ENCODE measurements at regions not wholly inside any gene's neighbourhood (a gene's known extent, or its start where the extent isn't known, plus 50 kb on each side); places are given as distances from the start of the nearest gene placed in this dataset.
"Not testable (repeated sequence)": the region's sequence is repeated elsewhere in the genome, so short reads cannot be mapped to it uniquely, and the experiment has no call there.

- DNase-seq (ENCODE audit: low spot score) = no peak
Measured at GRCh38 chr10:36556468-36556867, 568.9 kb upstream of the ANKRD30A start.

DNA sequence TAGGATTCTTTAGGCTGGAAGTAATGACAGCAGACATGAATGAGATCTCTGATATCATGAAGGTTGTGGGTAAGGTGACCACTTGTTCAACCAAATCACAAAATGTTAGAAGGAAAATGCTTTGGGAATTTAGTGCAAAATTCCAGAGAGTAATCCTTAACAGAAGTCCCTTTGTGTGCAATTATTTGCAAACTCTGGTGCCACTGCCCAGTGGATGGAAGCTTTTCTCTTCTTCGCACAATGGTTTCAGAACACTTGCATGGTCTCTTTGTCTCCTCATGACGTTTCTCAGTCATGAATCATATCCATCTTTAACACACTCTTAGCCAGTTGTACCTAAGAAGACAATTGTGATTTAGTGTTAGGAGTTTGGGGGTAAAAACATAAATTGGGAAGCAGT, 570.4 kb upstream of the ANKRD30A start:
- no peak for DNase-seq (ENCODE audit: low spot score)

DNA sequence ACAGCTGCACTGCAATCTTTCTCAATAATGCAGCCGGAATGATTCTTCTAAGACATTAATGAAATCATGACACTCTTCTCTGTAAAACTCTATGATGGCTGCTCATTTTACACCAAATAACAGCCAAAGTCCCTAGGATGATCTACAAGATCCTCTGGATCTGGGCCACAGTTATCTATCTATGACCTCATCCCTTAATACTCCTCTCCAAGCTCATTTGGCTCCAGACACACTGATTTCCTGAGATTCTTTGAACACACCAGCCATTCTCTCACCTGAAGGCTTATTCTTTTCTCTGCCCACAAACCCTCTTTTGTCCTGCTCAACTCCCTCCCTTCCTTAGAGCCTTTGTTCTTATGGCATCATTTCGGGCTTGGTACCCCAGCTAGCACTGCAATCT, 577.4 kb upstream of the ANKRD30A start:
- DNase-seq (ENCODE audit: low spot score) = no peak

GRCh38 chr10:36542493-36542892, 582.9 kb upstream of the ANKRD30A start:
- peak; percentile 46 for DNase-seq (ENCODE audit: low spot score)

DNA sequence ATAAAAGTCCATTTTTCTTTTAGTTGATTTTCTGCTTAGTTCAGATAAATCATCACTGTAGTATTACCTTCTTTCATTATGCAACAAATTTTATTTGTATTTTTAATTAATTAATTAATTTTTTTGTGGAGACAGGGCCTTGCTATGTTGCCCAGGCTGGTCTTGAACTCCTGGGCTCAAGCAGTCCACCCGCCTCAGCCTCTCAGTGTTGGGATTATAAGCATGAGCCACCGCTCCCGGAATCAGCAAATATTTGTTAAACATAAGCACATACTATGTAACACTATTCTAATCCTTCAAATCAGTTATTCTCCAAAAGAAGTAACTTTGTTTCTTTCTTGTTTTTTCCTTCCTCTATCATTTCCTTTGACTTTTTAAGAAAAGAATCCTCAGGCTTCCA, 584.8 kb upstream of the ANKRD30A start:
- no peak for DNase-seq (ENCODE audit: low spot score)

- peak; percentile 85 for DNase-seq (ENCODE audit: low spot score)
Measured at GRCh38 chr10:36538953-36539586, 586.3 kb upstream of the ANKRD30A start.

DNA sequence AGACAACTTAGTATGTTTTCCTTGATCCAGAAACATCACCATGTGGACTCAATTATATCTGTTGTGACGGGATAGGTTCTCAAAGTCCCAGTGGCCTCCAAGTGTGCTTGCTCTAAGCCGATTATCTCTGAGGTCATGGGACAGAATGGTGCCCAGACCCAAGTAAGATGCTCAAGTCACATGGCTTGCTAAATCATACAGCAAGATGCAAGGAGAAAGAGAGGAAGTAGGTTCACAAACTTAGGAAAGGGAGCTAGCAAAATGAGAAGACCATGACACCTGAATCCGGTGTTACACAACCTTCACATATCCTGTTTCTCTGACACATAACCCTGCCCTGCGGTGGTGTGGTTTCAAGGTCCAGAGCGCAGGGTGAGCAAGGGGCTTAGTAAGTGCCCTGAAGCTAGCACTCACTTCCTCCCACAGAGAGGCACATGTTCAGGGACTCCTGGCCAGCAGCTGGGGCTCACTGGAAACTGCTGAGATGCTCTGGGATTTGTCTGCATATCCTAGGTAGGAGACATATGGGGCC, 590.9 kb upstream of the ANKRD30A start:
- DNase-seq (ENCODE audit: low spot score) = no peak

- no peak for DNase-seq (ENCODE audit: low spot score)
Measured at GRCh38 chr10:36533861-36534260, 591.5 kb upstream of the ANKRD30A start.

DNA sequence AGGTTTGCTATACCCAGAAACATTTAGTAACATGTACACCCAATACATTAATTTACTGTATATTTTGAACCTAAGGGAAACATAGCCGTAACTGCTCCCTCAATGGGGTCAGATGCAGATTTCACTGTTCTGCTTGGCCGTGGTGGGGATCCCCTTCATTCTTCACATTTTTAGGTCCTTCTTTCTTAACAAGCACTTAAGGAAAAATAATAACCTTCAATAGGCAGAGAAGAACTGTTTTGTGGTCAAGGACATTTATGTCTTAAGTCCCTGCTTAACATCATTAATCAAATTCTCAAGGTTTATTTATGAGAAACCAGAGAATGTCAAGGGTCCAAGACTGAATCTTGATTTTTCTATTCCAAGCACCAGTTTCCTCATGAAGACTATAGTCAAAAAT, 592.1 kb upstream of the ANKRD30A start:
- DNase-seq (ENCODE audit: low spot score) = no peak

DNA sequence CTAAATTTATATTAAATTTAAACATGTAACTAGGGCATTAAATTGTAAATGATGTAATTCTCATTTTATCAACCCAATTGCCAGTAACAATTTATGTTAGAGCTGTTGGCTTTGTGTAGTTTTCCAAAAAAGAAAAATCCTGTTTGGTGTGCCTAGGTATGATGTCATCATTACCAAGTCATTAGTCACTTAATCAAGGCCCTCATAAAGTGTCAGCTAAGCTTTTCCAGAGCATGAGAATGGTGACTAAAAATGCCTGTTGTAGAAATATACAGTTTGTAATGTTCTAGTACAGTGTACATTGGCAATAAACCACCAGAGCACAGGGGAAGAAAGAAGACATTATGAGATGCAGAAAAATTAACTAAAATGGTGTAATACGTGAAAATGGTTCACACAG, 593.8 kb upstream of the ANKRD30A start:
- no peak for DNase-seq (ENCODE audit: low spot score)

GRCh38 chr10:36526033-36526432, 599.4 kb upstream of the ANKRD30A start:
- no peak for DNase-seq (ENCODE audit: low spot score)

- not testable (repeated sequence) for DNase-seq (ENCODE audit: low spot score)
Measured at GRCh38 chr10:36524126-36524525, 601.3 kb upstream of the ANKRD30A start.

- no peak for DNase-seq (ENCODE audit: low spot score)
Measured at GRCh38 chr10:36519909-36520308, 605.5 kb upstream of the ANKRD30A start.

- DNase-seq (ENCODE audit: low spot score) = peak; percentile 21
Measured at GRCh38 chr10:36516281-36516680, 609.1 kb upstream of the ANKRD30A start.

DNA sequence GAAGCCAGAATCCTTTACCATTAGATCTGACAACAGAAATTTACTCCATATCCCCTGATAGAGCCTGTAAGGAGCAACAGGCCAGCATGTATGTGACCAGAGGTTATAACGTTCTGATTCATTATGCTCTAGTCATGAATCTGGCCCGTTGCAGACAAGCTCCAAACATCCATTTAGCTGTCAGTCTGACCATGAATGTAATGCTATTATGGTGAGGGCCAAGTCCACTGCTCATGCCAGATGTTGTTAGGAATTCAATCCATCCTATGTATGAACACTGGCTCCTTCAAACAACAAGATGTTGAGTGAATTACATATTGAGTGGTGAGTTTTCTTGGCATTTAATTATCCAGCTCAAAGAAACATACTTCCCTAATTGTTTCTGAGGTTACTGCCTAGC, 610.1 kb upstream of the ANKRD30A start:
- no peak for DNase-seq (ENCODE audit: low spot score)

- DNase-seq (ENCODE audit: low spot score) = no peak
Measured at GRCh38 chr10:36507715-36508114, 617.7 kb upstream of the ANKRD30A start.

GRCh38 chr10:36506697-36507496, 618.5 kb upstream of the ANKRD30A start:
- no peak for DNase-seq (ENCODE audit: low spot score)

- DNase-seq (ENCODE audit: low spot score) = no peak
Measured at GRCh38 chr10:36506261-36506660, 619.1 kb upstream of the ANKRD30A start.

GRCh38 chr10:36504758-36505157, 620.6 kb upstream of the ANKRD30A start:
- DNase-seq (ENCODE audit: low spot score) = peak; percentile 31

DNA sequence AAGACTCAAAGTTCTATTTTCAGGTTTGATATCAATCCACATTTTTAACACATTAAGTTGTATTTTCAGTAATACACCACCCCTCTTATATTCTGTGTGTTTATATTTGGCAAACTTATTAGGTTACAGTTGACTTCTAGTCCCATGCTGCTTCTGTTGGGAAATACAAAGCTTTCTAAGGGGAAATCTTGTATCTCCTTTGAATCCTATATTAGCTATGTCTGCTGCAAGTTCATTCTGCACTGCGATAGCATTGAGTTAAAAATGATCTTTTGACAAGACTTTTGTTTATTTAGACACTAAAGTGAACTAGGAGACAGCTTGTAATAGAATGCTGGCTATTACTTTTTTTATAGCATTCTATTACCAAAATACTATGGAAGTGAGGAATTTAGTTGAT, 625.1 kb upstream of the ANKRD30A start:
- DNase-seq (ENCODE audit: low spot score) = no peak

GRCh38 chr10:36499693-36500092, 625.7 kb upstream of the ANKRD30A start:
- DNase-seq (ENCODE audit: low spot score) = no peak

- DNase-seq (ENCODE audit: low spot score) = no peak
Measured at GRCh38 chr10:36496758-36497157, 628.6 kb upstream of the ANKRD30A start.

DNA sequence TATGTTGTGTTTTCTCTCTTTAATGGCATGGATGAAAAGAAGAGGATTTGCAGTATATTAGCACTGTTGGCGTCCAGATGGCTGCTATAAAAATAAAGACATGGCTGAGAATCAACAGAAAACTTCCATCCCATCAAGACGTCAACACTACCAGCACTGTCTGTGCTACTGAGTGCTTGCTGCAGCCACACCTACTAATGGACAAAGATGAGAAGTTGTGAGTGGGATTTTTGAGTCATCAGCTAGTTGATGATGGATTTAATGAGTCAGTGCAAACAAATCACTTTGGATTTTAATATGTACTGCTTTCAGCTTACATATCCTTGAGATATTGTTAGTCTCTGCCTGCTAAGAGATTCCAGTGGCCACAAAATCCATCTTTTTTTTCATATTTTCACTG, 631.0 kb upstream of the ANKRD30A start:
- DNase-seq (ENCODE audit: low spot score) = no peak
